NK-92 (cell line): ENCODE measurements at regions not wholly inside any gene's neighbourhood (a gene's known extent, or its start where the extent isn't known, plus 50 kb on each side); places are given as distances from the start of the nearest gene placed in this dataset.

Experiments
- DNase-seq: peaks from one replicate; lab custom pipeline; 2025; ENCODE audit not compliant: unreplicated experiment; lab: John Stamatoyannopoulos, UW

- no peak for DNase-seq
Observed at GRCh38 chr15:47283246-47283645, 434.1 kb upstream of the SEMA6D start.

- DNase-seq, result no peak
Observed at GRCh38 chr15:47288794-47289193, 428.5 kb upstream of the SEMA6D start.

DNA sequence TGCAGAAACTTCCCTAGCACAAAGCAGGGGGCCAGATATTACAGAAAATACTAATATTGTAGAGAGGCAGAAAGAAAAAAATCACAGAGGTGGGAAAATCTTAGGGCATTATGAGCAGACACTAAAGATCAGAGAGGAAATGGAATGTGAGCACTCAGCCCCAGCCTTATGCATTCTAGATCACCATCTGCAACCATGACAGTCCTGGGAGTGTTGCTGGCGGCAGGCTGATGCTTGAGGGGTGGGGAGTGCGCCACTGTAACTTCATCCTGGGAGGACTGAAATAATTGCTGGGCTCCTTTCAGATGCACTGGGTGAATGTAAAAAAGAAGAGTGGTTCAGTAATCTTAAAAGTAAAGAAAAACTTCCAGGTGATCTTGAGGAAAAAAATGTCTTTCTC lies 427.6 kb upstream of the SEMA6D start:
- DNase-seq, result no peak

GRCh38 chr15:47291767-47292166 lies 425.5 kb upstream of the SEMA6D start:
- no peak for DNase-seq

GRCh38 chr15:47292638-47293190 lies 424.6 kb upstream of the SEMA6D start:
- DNase-seq, result no peak

GRCh38 chr15:47293466-47294162 lies 423.7 kb upstream of the SEMA6D start:
- no peak for DNase-seq

- DNase-seq, result no peak
Observed at GRCh38 chr15:47294765-47295259, 422.5 kb upstream of the SEMA6D start.

- DNase-seq, result no peak
Observed at GRCh38 chr15:47296881-47297280, 420.4 kb upstream of the SEMA6D start.

DNA sequence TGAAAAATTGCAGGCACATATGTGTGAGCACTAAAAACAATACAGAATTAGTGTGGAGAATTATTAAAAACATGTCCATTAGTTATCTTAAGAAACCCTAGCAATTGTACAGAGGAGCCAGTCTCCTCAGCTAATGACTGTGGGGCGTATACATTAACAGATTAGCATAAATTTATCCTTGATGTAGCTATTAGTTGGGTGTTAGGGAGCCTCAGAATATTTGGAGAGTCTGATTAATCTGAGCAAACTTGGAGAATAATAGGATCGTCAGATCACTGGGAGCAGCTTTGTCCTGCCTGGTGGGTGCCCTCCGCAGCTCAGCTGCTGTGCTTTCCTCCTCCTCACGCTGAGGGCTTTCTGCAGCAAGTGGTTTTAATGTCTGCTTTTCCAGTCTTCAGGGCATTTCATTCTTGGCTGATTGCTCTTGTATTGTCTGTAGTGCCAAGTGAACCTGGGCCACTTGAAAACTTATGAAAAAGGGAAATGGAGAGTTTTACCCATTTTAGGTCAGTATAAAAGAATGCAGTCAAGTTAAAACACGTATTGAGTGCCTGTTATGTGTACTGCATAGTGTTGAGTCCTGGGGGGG lies 417.4 kb upstream of the SEMA6D start:
- no peak for DNase-seq

- no peak for DNase-seq
Observed at GRCh38 chr15:47300596-47300995, 416.7 kb upstream of the SEMA6D start.

DNA sequence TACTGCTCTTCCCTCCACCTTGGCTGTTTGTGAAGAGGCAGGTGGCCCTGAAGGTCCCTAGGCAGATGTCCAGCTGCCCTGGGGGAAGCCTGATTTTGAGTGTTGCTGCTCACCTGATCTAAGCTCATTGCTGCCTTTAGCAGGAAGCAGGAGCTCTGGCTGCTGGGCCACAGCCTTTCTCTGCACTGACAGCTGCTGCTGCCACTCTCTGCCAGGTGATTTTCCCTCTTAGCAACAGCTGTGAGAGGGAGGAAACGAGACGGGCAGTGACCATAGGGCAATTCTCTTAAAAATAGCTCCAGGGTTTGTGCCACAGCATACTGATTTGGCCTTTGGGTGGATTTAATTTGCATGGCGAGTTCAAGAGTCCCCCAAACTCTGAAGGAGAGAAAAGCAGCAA lies 415.8 kb upstream of the SEMA6D start:
- DNase-seq, result no peak

- DNase-seq, result no peak
Observed at GRCh38 chr15:47304656-47305055, 412.6 kb upstream of the SEMA6D start.

- no peak for DNase-seq
Observed at GRCh38 chr15:47312161-47312560, 405.1 kb upstream of the SEMA6D start.

GRCh38 chr15:47326410-47327333 lies 390.6 kb upstream of the SEMA6D start:
- no peak for DNase-seq

DNA sequence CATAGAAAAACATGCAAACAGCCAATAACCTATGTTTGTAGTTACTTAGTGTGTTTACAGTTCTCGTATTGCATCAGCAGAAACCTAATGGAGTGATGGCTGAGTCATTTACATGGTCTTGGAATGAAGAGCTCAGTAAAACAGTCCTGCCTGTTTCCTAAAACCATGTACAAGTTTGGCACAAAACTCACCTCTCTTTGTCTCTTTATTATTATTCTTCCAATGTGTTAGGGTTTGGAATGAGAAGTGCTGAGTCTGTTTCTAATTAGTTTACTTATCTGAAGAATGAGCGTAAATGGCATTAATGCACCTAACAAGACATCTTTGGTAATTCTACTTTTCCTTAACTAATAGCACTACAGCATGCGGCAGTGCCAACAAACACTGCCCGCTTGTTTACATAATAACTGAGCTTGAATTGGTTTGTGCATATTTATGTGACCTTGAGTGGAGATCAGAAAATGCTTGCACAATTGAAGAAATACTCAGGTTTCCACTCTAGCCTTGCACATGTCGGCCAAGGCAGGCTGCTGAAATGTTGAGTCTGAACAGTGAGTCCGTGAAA lies 385.4 kb upstream of the SEMA6D start:
- no peak for DNase-seq

DNA sequence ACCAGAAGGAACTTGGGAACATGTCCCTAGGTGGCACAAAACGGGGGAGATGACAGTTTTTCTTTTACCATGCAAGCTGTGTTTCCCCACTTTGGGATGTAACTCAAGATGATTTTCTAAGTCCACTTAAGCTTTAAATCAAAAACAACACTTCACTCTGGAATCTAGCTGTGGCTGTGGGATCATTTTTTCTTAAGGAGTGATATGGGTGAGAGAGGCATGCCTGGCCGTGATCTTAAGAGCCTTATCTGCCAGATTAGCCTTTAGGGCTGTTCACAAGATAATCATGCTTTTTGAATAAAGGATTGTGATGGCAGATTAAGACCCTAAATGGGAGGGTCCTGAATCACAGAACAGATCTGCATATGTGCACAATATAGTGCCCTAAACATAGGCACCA lies 384.8 kb upstream of the SEMA6D start:
- DNase-seq, result no peak

- DNase-seq, result no peak
Observed at GRCh38 chr15:47333734-47334133, 383.6 kb upstream of the SEMA6D start.

GRCh38 chr15:47334805-47335535 lies 382.3 kb upstream of the SEMA6D start:
- no peak for DNase-seq

DNA sequence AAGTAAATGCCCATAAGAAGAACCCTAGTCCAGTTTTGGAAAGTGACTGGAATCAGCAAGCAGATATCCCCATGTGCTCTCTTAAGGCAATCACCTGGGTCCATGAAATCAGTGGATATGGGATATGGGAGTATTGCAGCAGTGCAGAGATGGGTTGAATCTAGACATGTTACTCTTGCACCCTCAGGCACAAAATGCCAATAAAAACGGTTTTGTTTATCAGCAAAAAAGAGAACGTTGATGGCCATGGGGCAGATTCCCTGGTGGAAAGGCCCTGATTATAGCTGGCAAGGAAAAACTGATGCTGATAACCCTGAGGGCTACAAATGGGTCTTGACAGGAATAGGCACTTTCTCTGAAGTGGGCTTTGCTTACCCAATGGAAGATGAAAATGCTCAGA lies 380.2 kb upstream of the SEMA6D start:
- no peak for DNase-seq

GRCh38 chr15:47337836-47338235 lies 379.5 kb upstream of the SEMA6D start:
- no peak for DNase-seq
